Adrenal gland (tissue), 5 donors: ENCODE measurements at regions not wholly inside any gene's neighbourhood (a gene's known extent, or its start where the extent isn't known, plus 50 kb on each side); places are given as distances from the start of the nearest gene placed in this dataset.

Source experiments
- POLR2A ChIP-seq, 2 donors: fragments of 450-650 bp; IDR thresholded peaks; one replicate each; pipeline ENCODE4 v1.6.1; 2017; ENCODE audit warnings: antibody characterized with exemption in 2 of 2, mild to moderate bottlenecking in 2 of 2, moderate library complexity in 1 of 2
- TF ChIP-seq, protein P1 (sequence below), 6 experiments: fragments of 450-650 bp in 4 of 6; fragments of 200-600 bp in 2 of 6; sonication (generic) in 1 of 6; IDR thresholded peaks; 1 replicate in 5 of 6; 2 replicates in 1 of 6; pipeline versions ENCODE4 v1.5.1 to v1.8.0; 2016 to 2021; ENCODE audit warnings: antibody characterized with exemption in 6 of 6, mild to moderate bottlenecking in 2 of 6, moderate library complexity in 1 of 6
- donor health status: DM: no; HTN: no; CAD: no.

DNA sequence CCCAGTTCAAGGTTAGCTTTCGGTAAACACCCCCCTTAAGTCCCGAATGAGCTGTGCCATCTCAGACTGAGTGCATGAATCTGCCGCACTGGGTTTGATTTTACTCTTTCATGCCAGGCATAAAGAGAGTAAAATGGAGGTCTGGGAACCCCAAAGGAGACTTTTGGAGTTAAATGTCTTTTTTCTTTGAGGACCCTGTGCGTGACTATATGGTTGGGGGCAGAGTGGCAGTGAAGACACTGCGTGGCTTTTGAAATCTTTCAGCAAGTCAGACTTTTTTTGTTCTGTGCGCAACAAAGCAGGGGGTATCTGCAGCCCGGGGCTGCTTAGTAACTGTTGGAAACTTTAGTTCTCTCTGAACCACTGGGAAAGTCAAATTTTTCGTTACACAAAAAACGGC is 392.9 kb upstream of the SALL1 start:
- TF ChIP-seq POLR2A (IDR thresholded peaks at IDR 0.05) = no peak
- TF ChIP-seq, protein P1, sequence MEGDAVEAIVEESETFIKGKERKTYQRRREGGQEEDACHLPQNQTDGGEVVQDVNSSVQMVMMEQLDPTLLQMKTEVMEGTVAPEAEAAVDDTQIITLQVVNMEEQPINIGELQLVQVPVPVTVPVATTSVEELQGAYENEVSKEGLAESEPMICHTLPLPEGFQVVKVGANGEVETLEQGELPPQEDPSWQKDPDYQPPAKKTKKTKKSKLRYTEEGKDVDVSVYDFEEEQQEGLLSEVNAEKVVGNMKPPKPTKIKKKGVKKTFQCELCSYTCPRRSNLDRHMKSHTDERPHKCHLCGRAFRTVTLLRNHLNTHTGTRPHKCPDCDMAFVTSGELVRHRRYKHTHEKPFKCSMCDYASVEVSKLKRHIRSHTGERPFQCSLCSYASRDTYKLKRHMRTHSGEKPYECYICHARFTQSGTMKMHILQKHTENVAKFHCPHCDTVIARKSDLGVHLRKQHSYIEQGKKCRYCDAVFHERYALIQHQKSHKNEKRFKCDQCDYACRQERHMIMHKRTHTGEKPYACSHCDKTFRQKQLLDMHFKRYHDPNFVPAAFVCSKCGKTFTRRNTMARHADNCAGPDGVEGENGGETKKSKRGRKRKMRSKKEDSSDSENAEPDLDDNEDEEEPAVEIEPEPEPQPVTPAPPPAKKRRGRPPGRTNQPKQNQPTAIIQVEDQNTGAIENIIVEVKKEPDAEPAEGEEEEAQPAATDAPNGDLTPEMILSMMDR (IDR thresholded peaks at IDR 0.05) = no peak
